ENCODE measurements at regions not wholly inside any gene's neighbourhood (a gene's known extent, or its start where the extent isn't known, plus 50 kb on each side); places are given as distances from the start of the nearest gene placed in this dataset.

DNA sequence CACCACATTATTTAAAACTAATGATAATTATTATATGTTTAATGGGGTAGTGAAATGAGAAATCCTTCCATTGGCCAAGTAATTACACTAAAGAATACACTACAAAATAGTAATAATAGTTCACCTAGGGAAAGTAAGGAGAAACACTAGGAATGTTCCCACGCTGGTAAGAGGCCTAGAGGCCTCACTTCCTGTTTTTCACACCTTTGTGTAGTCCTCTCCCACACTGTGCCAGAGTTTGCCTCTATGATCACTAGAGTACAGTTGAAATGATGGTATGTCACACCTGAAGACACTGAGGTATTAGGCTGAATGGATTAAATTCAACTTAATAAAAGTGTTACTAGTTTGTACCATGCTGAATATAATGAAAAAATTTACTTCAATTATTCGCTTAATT, 1348.0 kb upstream of the ATXN8OS start:
- TF ChIP-seq RARB (CRISPR knock-in tag; IDR thresholded peaks at IDR 0.05) (no peak), ESRRG (CRISPR knock-in tag; IDR thresholded peaks at IDR 0.05) (no peak), ZFP3 (CRISPR knock-in tag; IDR thresholded peaks at IDR 0.05) (no peak), PPARA (CRISPR knock-in tag; IDR thresholded peaks at IDR 0.05; ENCODE audit: borderline replicate concordance) (no peak)
- TF ChIP-seq, protein P1, sequence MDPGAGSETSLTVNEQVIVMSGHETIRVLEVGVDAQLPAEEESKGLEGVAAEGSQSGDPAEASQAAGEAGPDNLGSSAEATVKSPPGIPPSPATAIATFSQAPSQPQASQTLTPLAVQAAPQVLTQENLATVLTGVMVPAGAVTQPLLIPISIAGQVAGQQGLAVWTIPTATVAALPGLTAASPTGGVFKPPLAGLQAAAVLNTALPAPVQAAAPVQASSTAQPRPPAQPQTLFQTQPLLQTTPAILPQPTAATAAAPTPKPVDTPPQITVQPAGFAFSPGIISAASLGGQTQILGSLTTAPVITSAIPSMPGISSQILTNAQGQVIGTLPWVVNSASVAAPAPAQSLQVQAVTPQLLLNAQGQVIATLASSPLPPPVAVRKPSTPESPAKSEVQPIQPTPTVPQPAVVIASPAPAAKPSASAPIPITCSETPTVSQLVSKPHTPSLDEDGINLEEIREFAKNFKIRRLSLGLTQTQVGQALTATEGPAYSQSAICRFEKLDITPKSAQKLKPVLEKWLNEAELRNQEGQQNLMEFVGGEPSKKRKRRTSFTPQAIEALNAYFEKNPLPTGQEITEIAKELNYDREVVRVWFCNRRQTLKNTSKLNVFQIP (CRISPR knock-in tag; IDR thresholded peaks at IDR 0.05; ENCODE audit: borderline replicate concordance, low read depth) = no peak
- TF ChIP-seq, protein P2, sequence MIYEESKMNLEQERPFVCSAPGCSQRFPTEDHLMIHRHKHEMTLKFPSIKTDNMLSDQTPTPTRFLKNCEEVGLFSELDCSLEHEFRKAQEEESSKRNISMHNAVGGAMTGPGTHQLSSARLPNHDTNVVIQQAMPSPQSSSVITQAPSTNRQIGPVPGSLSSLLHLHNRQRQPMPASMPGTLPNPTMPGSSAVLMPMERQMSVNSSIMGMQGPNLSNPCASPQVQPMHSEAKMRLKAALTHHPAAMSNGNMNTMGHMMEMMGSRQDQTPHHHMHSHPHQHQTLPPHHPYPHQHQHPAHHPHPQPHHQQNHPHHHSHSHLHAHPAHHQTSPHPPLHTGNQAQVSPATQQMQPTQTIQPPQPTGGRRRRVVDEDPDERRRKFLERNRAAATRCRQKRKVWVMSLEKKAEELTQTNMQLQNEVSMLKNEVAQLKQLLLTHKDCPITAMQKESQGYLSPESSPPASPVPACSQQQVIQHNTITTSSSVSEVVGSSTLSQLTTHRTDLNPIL (CRISPR knock-in tag; IDR thresholded peaks at IDR 0.05; ENCODE audit: low read depth) = no peak
